Activated T-cell treated with anti-CD3 and anti-CD28 coated beads, Interleukin-2, amount 50 U/mL, for 72 hours (primary cell): ENCODE measurements at regions not wholly inside any gene's neighbourhood (a gene's known extent, or its start where the extent isn't known, plus 50 kb on each side); places are given as distances from the start of the nearest gene placed in this dataset.

Experiments used
- ATAC-seq, 2 donors: fragments of 150-1000 bp; cut with Tn5 transposase; replicated peaks in 1 of 2; 2 replicates each; pipeline ENCODE4 v1.10.0; 2021; ENCODE audit warnings: moderate library complexity in 2 of 2, mild to moderate bottlenecking in 1 of 2
- DNase-seq, 2 donors: peaks; one replicate each; pipeline ENCODE4 v3.0.0; 2021 to 2022; ENCODE audit warnings: mixed read lengths in 1 of 2
- H3K27ac Mint-ChIP-seq: one replicate; pipeline ENCODE4 v1.8.0; 2022; ENCODE audit warnings: mild to moderate bottlenecking, moderate library complexity, mixed read lengths
- H3K27me3 Mint-ChIP-seq: one replicate; pipeline ENCODE4 v1.8.0; 2022; ENCODE audit warnings: low read depth, mixed read lengths
- H3K36me3 Mint-ChIP-seq, 2 donors: one replicate each; pipeline ENCODE4 v1.8.0; 2022; ENCODE audit warnings: mixed read lengths in 2 of 2, mild to moderate bottlenecking in 1 of 2; ENCODE audit not compliant: insufficient read depth in 2 of 2
- H3K4me1 Mint-ChIP-seq: one replicate; pipeline ENCODE4 v1.8.0; 2022; ENCODE audit warnings: low read depth, mixed read lengths
- H3K4me3 Mint-ChIP-seq, 2 donors: one replicate each; pipeline ENCODE4 v1.8.0; 2022; ENCODE audit warnings: mild to moderate bottlenecking in 2 of 2, mixed read lengths in 2 of 2, moderate library complexity in 2 of 2
- H3K9me3 Mint-ChIP-seq, 2 donors: one replicate each; pipeline ENCODE4 v1.8.0; 2022; ENCODE audit warnings: mixed read lengths in 2 of 2

- Mint-ChIP-seq H3K36me3 (no peaks in the 10 kb centered on the region), H3K27me3 (no peaks in the 10 kb centered on the region), H3K9me3 (peaks cover 0 to 5% of the 10 kb centered on the region in 2 donors), H3K4me3 (no peak overlapping the region), H3K27ac (no peak overlapping the region), H3K4me1 (no peaks in the 10 kb centered on the region)
- ATAC-seq (no peak), DNase-seq (no peak)
Observed at GRCh38 chr3:34742151-34742550, 897.2 kb upstream of the ARPP21 start.

- Mint-ChIP-seq H3K27ac (no peak overlapping the region), H3K9me3 (peaks cover 0 to 7% of the 10 kb centered on the region in 2 donors), H3K36me3 (no peaks in the 10 kb centered on the region)
Observed at GRCh38 chr3:34758630-34759261, 880.6 kb upstream of the ARPP21 start.

GRCh38 chr3:34777386-34777785 is 861.9 kb upstream of the ARPP21 start:
- Mint-ChIP-seq H3K27me3 (no peaks in the 10 kb centered on the region), H3K4me3 (no peak overlapping the region), H3K9me3 (peaks cover 1 to 5% of the 10 kb centered on the region in 2 donors), H3K36me3 (no peaks in the 10 kb centered on the region), H3K27ac (no peak overlapping the region), H3K4me1 (no peaks in the 10 kb centered on the region)
- DNase-seq, result no peak
- ATAC-seq, result no peak

More at GRCh38 chr3:34758630-34759261, 880.6 kb upstream of the ARPP21 start:
- no peak for DNase-seq
- Mint-ChIP-seq H3K27me3 (no peaks in the 10 kb centered on the region), H3K4me1 (no peaks in the 10 kb centered on the region), H3K4me3 (no peak overlapping the region)
- no peak for ATAC-seq

GRCh38 chr3:34779092-34779491 is 860.2 kb upstream of the ARPP21 start:
- Mint-ChIP-seq H3K9me3 (peaks cover under 1 to 5% of the 10 kb centered on the region in 2 donors), H3K27ac (no peak overlapping the region), H3K4me1 (no peaks in the 10 kb centered on the region), H3K4me3 (no peak overlapping the region), H3K27me3 (no peaks in the 10 kb centered on the region), H3K36me3 (no peaks in the 10 kb centered on the region)
- DNase-seq (no peak), ATAC-seq (no peak)

- DNase-seq (no peak), ATAC-seq (no peak)
- Mint-ChIP-seq H3K4me3 (no peak overlapping the region), H3K27ac (no peak overlapping the region), H3K36me3 (no peaks in the 10 kb centered on the region), H3K9me3 (peaks cover 0 to 5% of the 10 kb centered on the region in 2 donors), H3K4me1 (no peaks in the 10 kb centered on the region), H3K27me3 (no peaks in the 10 kb centered on the region)
Observed at GRCh38 chr3:34780294-34780693, 859.0 kb upstream of the ARPP21 start.

DNA sequence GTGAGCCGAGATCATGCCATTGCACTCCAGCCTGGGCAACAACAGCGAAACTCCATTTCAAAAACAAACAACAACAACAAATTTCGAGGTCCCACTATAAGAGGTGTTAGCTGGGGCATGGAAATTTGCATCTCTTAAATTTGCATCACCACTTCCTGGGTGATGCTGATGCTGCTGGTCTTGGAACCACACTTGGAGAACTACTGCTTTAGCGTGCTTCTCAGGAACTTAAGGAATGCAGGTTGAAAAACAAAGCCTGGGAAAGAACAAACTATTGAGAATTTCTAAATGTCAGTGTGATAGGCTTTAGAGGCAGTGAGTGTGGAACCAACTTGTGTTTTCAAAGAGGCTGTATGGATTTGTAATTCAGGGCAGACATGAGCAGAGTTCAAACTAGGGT is 858.4 kb upstream of the ARPP21 start:
- Mint-ChIP-seq H3K27ac (no peak overlapping the region), H3K9me3 (peaks cover 0 to 5% of the 10 kb centered on the region in 2 donors), H3K4me3 (no peak overlapping the region), H3K36me3 (no peaks in the 10 kb centered on the region), H3K4me1 (no peaks in the 10 kb centered on the region), H3K27me3 (no peaks in the 10 kb centered on the region)
- DNase-seq (no peak), ATAC-seq (no peak)

GRCh38 chr3:34782871-34783270 is 856.5 kb upstream of the ARPP21 start:
- Mint-ChIP-seq H3K27ac (no peak overlapping the region), H3K4me1 (no peaks in the 10 kb centered on the region), H3K36me3 (no peaks in the 10 kb centered on the region), H3K4me3 (no peak overlapping the region), H3K9me3 (peaks cover 0 to 5% of the 10 kb centered on the region in 2 donors), H3K27me3 (no peaks in the 10 kb centered on the region)
- ATAC-seq (no peak), DNase-seq (no peak)

DNA sequence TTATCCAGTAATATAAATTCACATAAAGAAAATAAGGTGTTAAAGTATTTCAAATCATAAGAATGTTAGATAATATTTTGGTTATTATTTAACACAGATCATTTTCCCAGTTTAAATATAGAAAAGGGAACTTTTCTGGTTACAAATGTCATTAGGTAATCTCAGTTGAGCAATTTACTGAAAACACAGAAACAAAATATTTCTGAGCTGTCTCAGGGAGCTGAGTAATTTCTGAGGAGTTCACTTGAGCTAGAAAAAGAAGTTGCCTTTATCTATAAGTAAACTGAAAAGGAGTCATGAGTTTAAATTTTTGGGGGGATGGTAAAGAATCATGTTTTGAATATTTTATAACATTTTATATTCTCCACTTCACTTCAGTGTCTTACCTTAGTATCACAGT is 855.4 kb upstream of the ARPP21 start:
- no peak overlapping the region for H3K27ac Mint-ChIP-seq
- ATAC-seq (no peak), DNase-seq (no peak)
- no peaks in the 10 kb centered on the region for H3K4me1 Mint-ChIP-seq
- no peaks in the 10 kb centered on the region for H3K36me3 Mint-ChIP-seq
- H3K27me3 Mint-ChIP-seq, result no peaks in the 10 kb centered on the region
- H3K4me3 Mint-ChIP-seq, result no peak overlapping the region
- peaks cover 0 to 2% of the 10 kb centered on the region in 2 donors for H3K9me3 Mint-ChIP-seq

GRCh38 chr3:34793057-34793456 is 846.3 kb upstream of the ARPP21 start:
- Mint-ChIP-seq H3K27ac (no peak overlapping the region), H3K4me3 (no peak overlapping the region), H3K36me3 (no peaks in the 10 kb centered on the region), H3K9me3 (peaks cover 0 to 2% of the 10 kb centered on the region in 2 donors), H3K4me1 (no peaks in the 10 kb centered on the region), H3K27me3 (no peaks in the 10 kb centered on the region)
- no peak for DNase-seq
- no peak for ATAC-seq

GRCh38 chr3:34807611-34808010 is 831.7 kb upstream of the ARPP21 start:
- H3K27me3 Mint-ChIP-seq, result no peaks in the 10 kb centered on the region

DNA sequence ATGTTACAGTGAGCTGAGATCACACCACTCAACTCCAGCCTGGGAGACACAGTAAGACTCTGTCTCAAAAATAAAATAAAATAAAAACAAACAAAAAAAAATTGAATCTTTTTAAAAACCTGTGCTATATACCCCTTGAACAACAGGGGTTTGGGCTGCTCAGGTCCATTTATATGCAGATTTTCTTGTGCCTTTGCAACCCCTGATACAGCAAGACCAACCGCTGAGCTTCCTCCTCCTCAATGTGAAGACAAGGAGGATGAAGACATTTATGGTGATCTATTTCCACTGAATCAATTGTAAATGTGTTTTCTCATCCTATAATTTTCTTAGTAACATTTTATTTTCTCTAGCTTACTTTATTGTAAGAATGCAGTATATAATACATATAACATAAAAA is 831.0 kb upstream of the ARPP21 start:
- ATAC-seq, result no peak
- DNase-seq, result no peak
- Mint-ChIP-seq H3K4me3 (no peak overlapping the region), H3K27ac (no peak overlapping the region), H3K27me3 (no peaks in the 10 kb centered on the region), H3K4me1 (no peaks in the 10 kb centered on the region), H3K9me3 (peaks cover 2% of the 10 kb centered on the region in 2 donors), H3K36me3 (no peaks in the 10 kb centered on the region)

More at GRCh38 chr3:34807611-34808010, 831.7 kb upstream of the ARPP21 start:
- ATAC-seq (no peak), DNase-seq (no peak)
- Mint-ChIP-seq H3K9me3 (peaks cover 2% of the 10 kb centered on the region in 2 donors), H3K36me3 (no peaks in the 10 kb centered on the region), H3K27ac (no peak overlapping the region), H3K4me1 (no peaks in the 10 kb centered on the region), H3K4me3 (no peak overlapping the region)

DNA sequence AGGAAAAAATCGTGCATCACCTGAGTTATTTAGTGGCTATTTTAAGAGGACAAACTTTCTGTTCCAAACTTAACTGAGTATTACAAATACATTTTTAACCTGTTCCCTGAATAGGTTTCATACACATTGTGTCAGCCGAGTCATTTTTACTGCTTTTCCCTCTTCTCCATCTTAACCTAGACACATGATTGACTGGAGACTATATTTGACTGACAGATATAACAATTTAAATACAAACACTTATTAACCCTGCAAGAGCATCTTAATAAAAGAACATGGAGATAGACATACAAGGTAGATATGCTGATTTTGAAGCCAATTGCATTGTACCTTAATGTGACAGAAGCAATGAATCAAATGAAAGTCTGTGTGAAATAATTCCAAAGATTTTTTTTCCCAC is 810.5 kb upstream of the ARPP21 start:
- ATAC-seq (no peak), DNase-seq (no peak)
- Mint-ChIP-seq H3K4me1 (no peaks in the 10 kb centered on the region), H3K27ac (no peak overlapping the region), H3K27me3 (no peaks in the 10 kb centered on the region), H3K36me3 (peaks cover 0 to 1% of the 10 kb centered on the region in 2 donors), H3K4me3 (no peak overlapping the region), H3K9me3 (peaks cover 6 to 9% of the 10 kb centered on the region in 2 donors)

DNA sequence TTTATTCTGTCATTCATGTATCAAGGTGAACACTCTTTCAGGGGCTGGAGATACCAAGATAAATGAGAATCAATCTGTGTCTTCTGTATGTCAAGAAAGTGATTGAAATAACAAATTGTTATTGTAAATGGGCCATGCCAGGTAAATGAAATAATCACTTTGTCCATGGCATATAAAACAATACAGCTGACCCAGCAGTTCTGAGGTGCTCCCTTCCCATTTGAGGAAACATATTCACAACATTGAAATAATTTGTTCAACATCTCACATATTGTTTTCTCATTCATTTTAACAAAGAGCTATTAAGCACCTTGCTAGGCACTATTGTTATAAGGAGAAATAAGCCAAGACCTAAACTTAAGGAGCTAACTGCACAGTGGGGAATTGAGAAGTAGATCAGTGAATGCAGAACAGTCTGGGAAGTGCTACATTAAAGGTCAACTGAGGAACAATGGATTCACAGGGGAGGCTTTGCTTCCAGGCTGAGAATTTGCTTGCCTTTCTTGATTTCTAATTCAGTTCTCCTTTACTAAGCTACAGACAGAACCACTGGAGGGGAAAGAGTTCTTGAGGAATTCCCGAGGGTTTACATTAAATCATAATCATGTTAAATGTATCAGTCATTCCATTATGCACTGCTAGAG is 806.3 kb upstream of the ARPP21 start:
- no peaks in the 10 kb centered on the region for H3K36me3 Mint-ChIP-seq
- peaks cover 3 to 4% of the 10 kb centered on the region in 2 donors for H3K9me3 Mint-ChIP-seq
- H3K27ac Mint-ChIP-seq, result no peak overlapping the region
- no peaks in the 10 kb centered on the region for H3K27me3 Mint-ChIP-seq
- no peak overlapping the region for H3K4me3 Mint-ChIP-seq
- DNase-seq, result no peak
- H3K4me1 Mint-ChIP-seq, result no peaks in the 10 kb centered on the region
- ATAC-seq, result no peak
